GM20000 (cell line): ENCODE measurements at regions not wholly inside any gene's neighbourhood (a gene's known extent, or its start where the extent isn't known, plus 50 kb on each side); places are given as distances from the start of the nearest gene placed in this dataset.

Experiments used
- DNase-seq: peaks from one replicate; pipeline ENCODE4 v3.0.0; 2012; ENCODE audit warnings: low spot score
- CTCF ChIP-seq: IDR thresholded peaks from 2 replicates; pipeline ENCODE4 v1.5.1; 2012; ENCODE audit warnings: mild to moderate bottlenecking, control low read depth; ENCODE audit errors: extremely low read depth, missing control alignments

GRCh38 chr16:79980650-79981521 is 380.3 kb upstream of the MAF start:
- TF ChIP-seq CTCF: no peak
- DNase-seq: no peak

GRCh38 chr16:79977940-79978836 is 377.7 kb upstream of the MAF start:
- no peak for DNase-seq
- no peak for TF ChIP-seq CTCF

GRCh38 chr16:79973320-79973719 is 372.8 kb upstream of the MAF start:
- no peak for DNase-seq
- no peak for TF ChIP-seq CTCF

- no peak for DNase-seq
- no peak for TF ChIP-seq CTCF
These were observed 371.6 kb upstream of the MAF start for GRCh38 chr16:79972053-79972704.

- no peak for DNase-seq
- no peak for TF ChIP-seq CTCF
These were observed 370.7 kb upstream of the MAF start for GRCh38 chr16:79971237-79971572.

GRCh38 chr16:79970551-79971236 is 370.2 kb upstream of the MAF start:
- no peak for TF ChIP-seq CTCF

More at GRCh38 chr16:79970551-79971236, 370.2 kb upstream of the MAF start:
- no peak for DNase-seq
